ENCODE measurements at regions not wholly inside any gene's neighbourhood (a gene's known extent, or its start where the extent isn't known, plus 50 kb on each side); places are given as distances from the start of the nearest gene placed in this dataset.

DNA sequence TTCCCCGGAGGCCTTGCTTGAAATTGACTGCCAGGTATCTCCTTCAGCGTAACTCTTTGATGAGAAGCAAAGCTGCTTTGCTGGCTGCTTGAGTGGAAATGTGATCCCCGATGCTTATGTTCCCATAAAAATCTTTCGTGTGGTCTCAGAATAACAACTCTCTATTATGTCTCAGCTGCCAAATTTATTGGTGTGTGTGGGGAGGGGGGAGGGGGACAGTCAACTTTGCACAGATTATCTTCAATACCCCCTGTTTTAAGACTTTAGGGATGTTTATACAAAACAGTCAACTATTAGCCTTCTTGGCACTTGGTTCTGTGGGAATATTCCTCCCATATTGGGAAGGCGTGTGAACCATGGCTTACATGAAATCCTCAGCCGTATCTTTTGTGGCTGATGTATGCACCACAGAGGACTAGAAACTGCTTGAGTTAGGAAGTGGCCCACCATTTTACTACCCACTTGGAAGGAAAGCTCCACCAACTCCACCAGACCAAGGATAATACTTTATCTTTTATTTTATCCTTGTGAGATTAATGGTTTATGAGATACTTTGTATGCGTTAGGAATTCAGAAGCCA lies 101.5 kb upstream of the SLC24A3 start:
- TF ChIP-seq CTCF (IDR thresholded peaks at IDR 0.05), result no peak
- TF ChIP-seq POLR2A (IDR thresholded peaks at IDR 0.05), result no peak

All from lower leg skin (tissue), 3 donors.